Tibial artery (tissue), 4 donors: ENCODE measurements at regions not wholly inside any gene's neighbourhood (a gene's known extent, or its start where the extent isn't known, plus 50 kb on each side); places are given as distances from the start of the nearest gene placed in this dataset.

Experiments used
- DNase-seq, 2 donors: peaks; one replicate each; pipeline ENCODE4 v3.0.0-alpha.2; 2019
- H3K27ac ChIP-seq, 2 donors: fragments of 200-600 bp; sonication (generic) in 1 of 2; 1 replicate in 1 of 2; 2 replicates in 1 of 2; pipeline ENCODE4 v1.5.1; 2018 to 2019; ENCODE audit warnings: mild to moderate bottlenecking in 1 of 2
- H3K27me3 ChIP-seq, 2 donors: fragments of 200-600 bp; sonication (generic) in 1 of 2; one replicate each; pipeline versions ENCODE4 v1.5.1 to v1.6.0; 2016 to 2019
- H3K36me3 ChIP-seq, 3 donors: fragments of 200-600 bp; sonication (generic) in 2 of 3; one replicate each; pipeline ENCODE4 v1.5.1; 2016 to 2019; ENCODE audit warnings: mild to moderate bottlenecking in 2 of 3
- H3K4me1 ChIP-seq, 4 donors: fragments of 200-600 bp; sonication (generic) in 2 of 4; 1 replicate in 3 of 4; 2 replicates in 1 of 4; pipeline ENCODE4 v1.5.1; 2016 to 2019
- H3K4me3 ChIP-seq, 2 donors: fragments of 200-600 bp; sonication (generic) in 1 of 2; 1 replicate in 1 of 2; 2 replicates in 1 of 2; pipeline ENCODE4 v1.5.1; 2018 to 2019; ENCODE audit warnings: mild to moderate bottlenecking in 2 of 2
- H3K9me3 ChIP-seq, 3 donors: fragments of 200-600 bp; sonication (generic) in 1 of 3; one replicate each; pipeline ENCODE4 v1.5.1; 2016 to 2019
- intact Hi-C: fragments of 100-400 bp; cut with DNase I; formaldehyde crosslinking; loops from one replicate; pipeline ENCODE4 v1.15.0; 2023; ENCODE audit warnings: low total_unique reads
- TF ChIP-seq, protein P1 (sequence below), 2 experiments: fragments of 200-600 bp in 1 of 2; fragments of 450-650 bp in 1 of 2; IDR thresholded peaks; one replicate each; pipeline ENCODE4 v1.5.1; 2017 to 2019; ENCODE audit warnings: antibody characterized with exemption in 2 of 2, mild to moderate bottlenecking in 1 of 2, moderate library complexity in 1 of 2

DNA sequence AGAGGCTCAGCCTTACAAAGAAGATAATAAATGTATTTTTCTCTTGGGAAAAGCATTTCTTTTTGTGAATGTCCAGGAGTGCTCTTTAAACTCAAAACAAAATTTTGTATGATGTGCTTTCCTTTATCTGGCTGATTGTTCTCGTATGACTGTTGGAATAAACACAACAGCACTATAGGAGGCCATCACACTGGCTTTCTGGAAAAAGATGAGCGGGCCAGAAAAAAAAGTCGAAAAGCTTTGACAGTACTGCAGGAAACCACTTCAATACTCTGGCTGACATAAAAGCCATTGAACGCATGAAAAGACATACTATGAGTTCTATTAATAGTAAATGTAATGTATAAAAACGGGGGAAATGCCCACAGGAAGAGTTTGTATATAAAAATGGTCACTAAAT, 64.7 kb upstream of the CTSO start:
- no peaks in the 10 kb centered on the region for H3K36me3 ChIP-seq

DNA sequence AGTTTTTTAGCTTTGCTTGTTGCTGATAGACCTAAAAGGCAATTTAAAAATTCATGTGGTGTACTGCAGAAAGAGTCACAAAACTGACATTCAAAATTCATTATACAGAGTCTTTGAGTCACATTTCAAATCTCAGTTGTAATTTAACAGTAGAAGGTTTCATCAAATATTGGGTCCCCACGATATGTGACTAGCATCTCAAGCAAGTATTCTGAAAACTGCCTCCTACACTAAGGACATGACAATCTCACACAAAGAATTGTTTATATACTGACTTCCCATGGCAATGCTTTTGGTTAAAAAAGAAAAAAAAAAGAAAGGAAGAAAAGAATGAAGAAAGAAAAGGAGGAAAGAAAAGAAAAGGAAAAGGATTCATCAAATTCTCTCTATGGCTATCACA, 62.1 kb upstream of the CTSO start:
- no peak overlapping the region for H3K27ac ChIP-seq
- H3K9me3 ChIP-seq: no peaks in the 10 kb centered on the region
- intact Hi-C loops: loop anchor here (5.0 kb wide), 1 partner anchor 1738 kb away; no protein-coding TSS in a partner anchor
- DNase-seq: no peak
- TF ChIP-seq, protein P1, sequence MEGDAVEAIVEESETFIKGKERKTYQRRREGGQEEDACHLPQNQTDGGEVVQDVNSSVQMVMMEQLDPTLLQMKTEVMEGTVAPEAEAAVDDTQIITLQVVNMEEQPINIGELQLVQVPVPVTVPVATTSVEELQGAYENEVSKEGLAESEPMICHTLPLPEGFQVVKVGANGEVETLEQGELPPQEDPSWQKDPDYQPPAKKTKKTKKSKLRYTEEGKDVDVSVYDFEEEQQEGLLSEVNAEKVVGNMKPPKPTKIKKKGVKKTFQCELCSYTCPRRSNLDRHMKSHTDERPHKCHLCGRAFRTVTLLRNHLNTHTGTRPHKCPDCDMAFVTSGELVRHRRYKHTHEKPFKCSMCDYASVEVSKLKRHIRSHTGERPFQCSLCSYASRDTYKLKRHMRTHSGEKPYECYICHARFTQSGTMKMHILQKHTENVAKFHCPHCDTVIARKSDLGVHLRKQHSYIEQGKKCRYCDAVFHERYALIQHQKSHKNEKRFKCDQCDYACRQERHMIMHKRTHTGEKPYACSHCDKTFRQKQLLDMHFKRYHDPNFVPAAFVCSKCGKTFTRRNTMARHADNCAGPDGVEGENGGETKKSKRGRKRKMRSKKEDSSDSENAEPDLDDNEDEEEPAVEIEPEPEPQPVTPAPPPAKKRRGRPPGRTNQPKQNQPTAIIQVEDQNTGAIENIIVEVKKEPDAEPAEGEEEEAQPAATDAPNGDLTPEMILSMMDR (IDR thresholded peaks at IDR 0.05): no peak
- H3K4me1 ChIP-seq: no peaks in the 10 kb centered on the region
- H3K27me3 ChIP-seq: no peaks in the 10 kb centered on the region
- H3K36me3 ChIP-seq: no peaks in the 10 kb centered on the region
- H3K4me3 ChIP-seq: no peak overlapping the region

More for the DNA sequence above, 64.7 kb upstream of the CTSO start:
- TF ChIP-seq, protein P1 (IDR thresholded peaks at IDR 0.05): no peak
- no peaks in the 10 kb centered on the region for H3K4me1 ChIP-seq
- H3K9me3 ChIP-seq: no peaks in the 10 kb centered on the region
- no peaks in the 10 kb centered on the region for H3K27me3 ChIP-seq
- H3K27ac ChIP-seq: no peak overlapping the region
- no peak overlapping the region for H3K4me3 ChIP-seq
- DNase-seq: no peak
- intact Hi-C loops: loop anchor here (5.0 kb wide), 1 partner anchor 1741 kb away; no protein-coding TSS in a partner anchor

DNA sequence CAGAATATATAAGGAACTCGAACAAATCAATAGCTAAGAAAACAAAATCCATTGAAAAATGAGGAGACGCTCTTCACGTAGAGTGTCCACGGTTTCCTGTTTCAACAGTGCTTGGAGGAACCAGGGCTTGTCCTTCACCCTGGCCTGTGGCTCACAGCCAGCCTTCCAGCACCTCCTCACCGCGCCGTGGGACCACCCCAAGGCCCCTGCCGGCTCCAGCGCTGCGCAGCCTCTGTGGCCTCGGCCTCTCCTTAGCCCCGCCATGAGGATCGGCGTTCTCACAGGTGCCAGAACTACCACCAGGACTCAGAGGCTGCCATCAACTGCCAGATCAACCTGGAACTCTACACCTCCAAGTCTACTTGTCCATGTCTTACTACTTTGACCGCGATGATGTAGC, 52.5 kb upstream of the CTSO start:
- intact Hi-C loops: no loop called here
- Histone ChIP-seq H3K36me3 (no peaks in the 10 kb centered on the region), H3K27me3 (no peaks in the 10 kb centered on the region), H3K4me1 (no peaks in the 10 kb centered on the region), H3K9me3 (no peaks in the 10 kb centered on the region), H3K4me3 (no peak overlapping the region), H3K27ac (no peak overlapping the region)
- DNase-seq: no peak
- TF ChIP-seq, protein P1 (IDR thresholded peaks at IDR 0.05): no peak
